MCF 10A (cell line): ENCODE measurements at regions not wholly inside any gene's neighbourhood (a gene's known extent, or its start where the extent isn't known, plus 50 kb on each side); places are given as distances from the start of the nearest gene placed in this dataset.

ENCODE experiments used
- BruUV-seq: library from RNA; stranded (reverse); fragments of 400-500 nt; replicated peaks from 2 replicates; lab custom pipeline; 2021; lab: Mats Ljungman, UMichigan
- CTCF ChIA-PET: fragments of 300-600 bp; sonication (Branson Sonifier 250); formaldehyde crosslinking; extraction: SDS; loops from one replicate; lab custom pipeline; 2021; ENCODE audit warnings: antibody characterized with exemption, inconsistent platforms; lab: Yijun Ruan, JAX
- POLR2A ChIA-PET: fragments of 300-600, 350-650 bp; sonication (Branson Sonifier 250); formaldehyde crosslinking; extraction: SDS; loops from one replicate; lab custom pipeline; 2020; ENCODE audit warnings: antibody characterized with exemption, inconsistent platforms; lab: Yijun Ruan, JAX
- DNase-seq: peaks from one replicate; pipeline ENCODE4 v3.0.0-alpha.2; 2018; ENCODE audit not compliant: unreplicated experiment
- H3K27ac Mint-ChIP-seq: one replicate; pipeline ENCODE4 v1.8.0; 2022; ENCODE audit warnings: mild to moderate bottlenecking, low read depth, mixed read lengths; ENCODE audit not compliant: unreplicated experiment
- H3K27me3 Mint-ChIP-seq: one replicate; pipeline ENCODE4 v1.8.0; 2022; ENCODE audit warnings: mixed read lengths; ENCODE audit not compliant: insufficient read depth, unreplicated experiment
- H3K36me3 Mint-ChIP-seq: one replicate; pipeline ENCODE4 v1.8.0; 2022; ENCODE audit warnings: mild to moderate bottlenecking, moderate library complexity, mixed read lengths; ENCODE audit not compliant: insufficient read depth, unreplicated experiment
- H3K4me1 Mint-ChIP-seq: one replicate; pipeline ENCODE4 v1.8.0; 2022; ENCODE audit warnings: mixed read lengths; ENCODE audit not compliant: insufficient read depth, unreplicated experiment
- H3K4me3 Mint-ChIP-seq: one replicate; pipeline ENCODE4 v1.8.0; 2022; ENCODE audit warnings: mild to moderate bottlenecking, moderate library complexity, mixed read lengths; ENCODE audit not compliant: unreplicated experiment
- H3K9me3 Mint-ChIP-seq: one replicate; pipeline ENCODE4 v1.8.0; 2022; ENCODE audit warnings: mixed read lengths; ENCODE audit not compliant: unreplicated experiment
- intact Hi-C: fragments of 100-400 bp; cut with micrococcal nuclease; formaldehyde crosslinking; loops from 2 replicates; pipeline ENCODE4 v1.14.1; 2022
- TF ChIP-seq, protein P1 (sequence below): fragments of 200-600 bp; IDR thresholded peaks from one replicate; pipeline ENCODE4 v1.8.0; 2022; ENCODE audit warnings: antibody characterized with exemption, mild to moderate bottlenecking; ENCODE audit not compliant: unreplicated experiment

- H3K4me1 Mint-ChIP-seq, result no peaks in the 10 kb centered on the region
- peaks cover 6% of the 10 kb centered on the region for H3K36me3 Mint-ChIP-seq
- TF ChIP-seq, protein P1, sequence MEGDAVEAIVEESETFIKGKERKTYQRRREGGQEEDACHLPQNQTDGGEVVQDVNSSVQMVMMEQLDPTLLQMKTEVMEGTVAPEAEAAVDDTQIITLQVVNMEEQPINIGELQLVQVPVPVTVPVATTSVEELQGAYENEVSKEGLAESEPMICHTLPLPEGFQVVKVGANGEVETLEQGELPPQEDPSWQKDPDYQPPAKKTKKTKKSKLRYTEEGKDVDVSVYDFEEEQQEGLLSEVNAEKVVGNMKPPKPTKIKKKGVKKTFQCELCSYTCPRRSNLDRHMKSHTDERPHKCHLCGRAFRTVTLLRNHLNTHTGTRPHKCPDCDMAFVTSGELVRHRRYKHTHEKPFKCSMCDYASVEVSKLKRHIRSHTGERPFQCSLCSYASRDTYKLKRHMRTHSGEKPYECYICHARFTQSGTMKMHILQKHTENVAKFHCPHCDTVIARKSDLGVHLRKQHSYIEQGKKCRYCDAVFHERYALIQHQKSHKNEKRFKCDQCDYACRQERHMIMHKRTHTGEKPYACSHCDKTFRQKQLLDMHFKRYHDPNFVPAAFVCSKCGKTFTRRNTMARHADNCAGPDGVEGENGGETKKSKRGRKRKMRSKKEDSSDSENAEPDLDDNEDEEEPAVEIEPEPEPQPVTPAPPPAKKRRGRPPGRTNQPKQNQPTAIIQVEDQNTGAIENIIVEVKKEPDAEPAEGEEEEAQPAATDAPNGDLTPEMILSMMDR, result no peak
- peaks cover 18% of the 10 kb centered on the region for H3K9me3 Mint-ChIP-seq
- ChIA-PET CTCF (interaction anchor here (0.7 kb wide), 1 partner anchor 181 kb away, joined by 3 read pairs; no protein-coding TSS in a partner anchor), POLR2A (no interaction called here)
- H3K27me3 Mint-ChIP-seq, result no peaks in the 10 kb centered on the region
- intact Hi-C loops, result no loop called here
- no peak overlapping the region for H3K4me3 Mint-ChIP-seq
- no peak overlapping the region for H3K27ac Mint-ChIP-seq
- no TSS peak for BruUV-seq
- DNase-seq, result no peak
These were observed 544.2 kb upstream of the FRG1 start for GRCh38 chr4:189396435-189396834.

- peaks cover 10% of the 10 kb centered on the region for H3K9me3 Mint-ChIP-seq
- H3K27me3 Mint-ChIP-seq, result no peaks in the 10 kb centered on the region
- TF ChIP-seq, protein P1, result no peak
- ChIA-PET CTCF (no interaction called here), POLR2A (no interaction called here)
- H3K4me3 Mint-ChIP-seq, result no peak overlapping the region
- no peaks in the 10 kb centered on the region for H3K4me1 Mint-ChIP-seq
- BruUV-seq, result no TSS peak
- intact Hi-C loops, result no loop called here
- H3K36me3 Mint-ChIP-seq, result peaks cover 6% of the 10 kb centered on the region
- H3K27ac Mint-ChIP-seq, result no peak overlapping the region
- DNase-seq, result no peak
These were observed 536.4 kb upstream of the FRG1 start for GRCh38 chr4:189404271-189404670.

DNA sequence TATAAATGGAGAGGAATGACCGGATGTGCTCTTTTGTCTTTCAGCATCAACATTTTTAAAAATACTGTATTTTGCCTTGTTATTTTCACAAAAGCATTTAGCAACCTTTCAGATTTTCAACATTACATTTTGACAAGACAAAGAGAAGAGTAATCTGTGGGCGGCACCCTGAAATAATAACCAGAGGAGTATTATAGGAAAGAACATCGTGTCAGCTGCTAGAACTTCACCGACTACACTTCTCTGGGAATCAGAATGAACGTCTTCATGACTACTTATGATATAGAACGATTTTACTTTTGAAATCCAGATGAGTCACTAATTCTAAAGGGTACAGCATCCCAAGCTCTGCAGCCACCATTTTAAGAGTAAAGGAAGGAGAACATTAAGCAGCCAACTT lies 531.5 kb upstream of the FRG1 start:
- no peaks in the 10 kb centered on the region for H3K27me3 Mint-ChIP-seq
- peaks cover 20% of the 10 kb centered on the region for H3K9me3 Mint-ChIP-seq
- ChIA-PET POLR2A (no interaction called here), CTCF (no interaction called here)
- H3K36me3 Mint-ChIP-seq, result no peaks in the 10 kb centered on the region
- intact Hi-C loops, result no loop called here
- DNase-seq, result no peak
- H3K4me1 Mint-ChIP-seq, result no peaks in the 10 kb centered on the region
- H3K4me3 Mint-ChIP-seq, result no peak overlapping the region
- TF ChIP-seq, protein P1, result no peak
- BruUV-seq, result no TSS peak
- no peak overlapping the region for H3K27ac Mint-ChIP-seq

- no peaks in the 10 kb centered on the region for H3K36me3 Mint-ChIP-seq
- no peaks in the 10 kb centered on the region for H3K27me3 Mint-ChIP-seq
- ChIA-PET CTCF (interaction anchor here (0.7 kb wide), 1 partner anchor 1182 kb away, joined by 3 read pairs; no protein-coding TSS in a partner anchor), POLR2A (no interaction called here)
- no peaks in the 10 kb centered on the region for H3K4me1 Mint-ChIP-seq
- H3K4me3 Mint-ChIP-seq, result no peak overlapping the region
- BruUV-seq, result no TSS peak
- H3K27ac Mint-ChIP-seq, result no peak overlapping the region
- TF ChIP-seq, protein P1, result no peak
- peaks cover 23% of the 10 kb centered on the region for H3K9me3 Mint-ChIP-seq
- intact Hi-C loops, result no loop called here
- no peak for DNase-seq
These were observed 526.7 kb upstream of the FRG1 start for GRCh38 chr4:189414021-189414420.
